ENCODE measurements at regions not wholly inside any gene's neighbourhood (a gene's known extent, or its start where the extent isn't known, plus 50 kb on each side); places are given as distances from the start of the nearest gene placed in this dataset.
"Not testable (repeated sequence)": the region's sequence is repeated elsewhere in the genome, so short reads cannot be mapped to it uniquely, and the experiment has no call there.

GRCh38 chr17:64800987-64801386 lies 118.3 kb downstream of the LRRC37A3 start:
- not testable (repeated sequence) for DNase-seq

GRCh38 chr17:64800361-64800895 lies 118.8 kb downstream of the LRRC37A3 start:
- not testable (repeated sequence) for DNase-seq

- not testable (repeated sequence) for DNase-seq
Observed at GRCh38 chr17:64799543-64800188, 119.6 kb downstream of the LRRC37A3 start.

GRCh38 chr17:64798961-64799360 lies 120.3 kb downstream of the LRRC37A3 start:
- DNase-seq, result not testable (repeated sequence)

- not testable (repeated sequence) for DNase-seq
Observed at GRCh38 chr17:64798489-64798790, 120.8 kb downstream of the LRRC37A3 start.

- DNase-seq, result not testable (repeated sequence)
Observed at GRCh38 chr17:64797746-64798488, 121.4 kb downstream of the LRRC37A3 start.

GRCh38 chr17:64795342-64795741 lies 123.9 kb downstream of the LRRC37A3 start:
- not testable (repeated sequence) for DNase-seq

- not testable (repeated sequence) for DNase-seq
Observed at GRCh38 chr17:64794548-64795274, 124.6 kb downstream of the LRRC37A3 start.

GRCh38 chr17:64794113-64794512 lies 125.2 kb downstream of the LRRC37A3 start:
- DNase-seq, result not testable (repeated sequence)

GRCh38 chr17:64792793-64793575 lies 126.3 kb downstream of the LRRC37A3 start:
- DNase-seq, result peak; percentile 16

- DNase-seq, result not testable (repeated sequence)
Observed at GRCh38 chr17:64792276-64792675, 127.0 kb downstream of the LRRC37A3 start.

- not testable (repeated sequence) for DNase-seq
Observed at GRCh38 chr17:64791691-64792090, 127.6 kb downstream of the LRRC37A3 start.

- not testable (repeated sequence) for DNase-seq
Observed at GRCh38 chr17:64791226-64791625, 128.1 kb downstream of the LRRC37A3 start.

- DNase-seq, result not testable (repeated sequence)
Observed at GRCh38 chr17:64790690-64791089, 128.6 kb upstream of the SMURF2 start.

GRCh38 chr17:64790193-64790592 lies 128.1 kb upstream of the SMURF2 start:
- DNase-seq, result not testable (repeated sequence)

- not testable (repeated sequence) for DNase-seq
Observed at GRCh38 chr17:64789061-64789445, 126.9 kb upstream of the SMURF2 start.

- DNase-seq, result no peak
Observed at GRCh38 chr17:64788286-64789060, 126.4 kb upstream of the SMURF2 start.

GRCh38 chr17:64787921-64788271 lies 125.8 kb upstream of the SMURF2 start:
- no peak for DNase-seq

- DNase-seq, result no peak
Observed at GRCh38 chr17:64787255-64787920, 125.3 kb upstream of the SMURF2 start.

GRCh38 chr17:64786337-64786736 lies 124.2 kb upstream of the SMURF2 start:
- DNase-seq, result no peak

GRCh38 chr17:64785011-64785421 lies 122.9 kb upstream of the SMURF2 start:
- no peak for DNase-seq
